ENCODE measurements at regions not wholly inside any gene's neighbourhood (a gene's known extent, or its start where the extent isn't known, plus 50 kb on each side); places are given as distances from the start of the nearest gene placed in this dataset.

DNA sequence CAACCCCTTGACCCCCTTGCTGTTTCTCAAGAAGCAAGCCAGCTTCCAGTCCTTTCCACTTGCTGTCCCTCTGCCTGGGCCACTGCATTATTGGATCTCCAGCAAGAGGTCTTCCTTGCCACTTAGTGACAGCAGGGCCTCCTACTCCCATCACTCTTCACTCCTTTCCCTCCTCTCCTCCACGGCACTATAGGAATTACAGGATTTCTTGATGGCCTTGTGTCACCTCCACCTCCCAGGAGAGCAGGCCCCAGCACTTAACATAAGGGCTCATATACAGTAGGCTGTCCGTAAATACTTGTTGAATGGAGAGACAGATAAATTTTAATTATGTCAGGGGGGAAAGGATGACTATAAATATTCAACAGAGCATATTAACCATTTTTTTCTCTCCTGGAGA is 129.4 kb downstream of the SP3 start:
- TF ChIP-seq RFX3 (CRISPR knock-in tag; IDR thresholded peaks at IDR 0.05): no peak
- TF ChIP-seq MYNN (CRISPR knock-in tag; IDR thresholded peaks at IDR 0.05; ENCODE audit: low read depth): no peak
- no peak for TF ChIP-seq ZNF562 (CRISPR knock-in tag; IDR thresholded peaks at IDR 0.05; ENCODE audit: borderline replicate concordance)
- no peak for TF ChIP-seq EHMT2 (IDR thresholded peaks at IDR 0.05; ENCODE audit: borderline replicate concordance, low read depth, low read length)
- TF ChIP-seq ZNF878 (CRISPR knock-in tag; IDR thresholded peaks at IDR 0.05): no peak
- TF ChIP-seq CTCF (CRISPR knock-in tag; IDR thresholded peaks at IDR 0.05): no peak
- no peak for TF ChIP-seq TBL1XR1 (IDR thresholded peaks at IDR 0.05; ENCODE audit: borderline replicate concordance, low read length, partially characterized antibody)

All from HepG2 (cell line).